NCI-H345 treated with DMSO at 0.1 percent for 48 hours (cell line): ENCODE measurements at regions not wholly inside any gene's neighbourhood (a gene's known extent, or its start where the extent isn't known, plus 50 kb on each side); places are given as distances from the start of the nearest gene placed in this dataset.
"Not testable (repeated sequence)": the region's sequence is repeated elsewhere in the genome, so short reads cannot be mapped to it uniquely, and the experiment has no call there.

Experiments
- DNase-seq: peaks from one replicate; lab custom pipeline; 2025; ENCODE audit not compliant: unreplicated experiment; lab: John Stamatoyannopoulos, UW

DNA sequence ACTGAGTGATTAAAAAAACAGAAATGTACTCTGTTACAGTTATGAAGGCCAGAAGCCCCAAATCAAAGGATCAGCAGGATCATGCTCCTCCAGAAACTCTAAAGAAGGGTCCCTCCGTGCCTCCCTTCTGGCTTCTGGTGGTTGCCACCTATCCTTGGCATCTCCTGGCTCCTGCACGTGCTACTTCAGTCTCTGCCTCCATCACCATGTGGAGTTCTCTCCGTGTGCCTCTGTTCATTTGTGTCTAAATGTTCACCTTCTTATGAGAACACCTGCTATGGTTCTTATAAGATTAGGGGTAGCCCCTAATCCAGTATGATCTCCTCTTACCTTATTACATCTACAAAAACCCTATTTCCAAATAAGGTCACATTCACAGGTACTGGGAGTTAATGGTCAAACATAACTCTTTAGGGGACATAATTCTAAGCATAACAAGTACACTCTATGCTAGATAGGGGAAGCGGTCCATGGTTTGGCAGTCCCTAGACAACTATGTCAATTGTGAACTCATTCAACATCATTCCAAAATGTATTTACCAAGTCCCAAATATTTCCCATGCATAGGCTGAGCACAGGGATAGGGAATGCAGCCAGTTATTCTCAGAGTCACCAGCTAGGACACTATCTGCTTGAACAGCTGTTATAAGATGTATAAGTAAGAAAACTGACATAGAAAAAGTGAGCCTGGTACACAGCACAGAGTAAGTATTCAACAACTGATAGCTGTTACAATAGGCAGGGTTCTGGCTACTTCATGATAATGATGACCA lies 295.5 kb upstream of the BOD1L1 start:
- no peak for DNase-seq

DNA sequence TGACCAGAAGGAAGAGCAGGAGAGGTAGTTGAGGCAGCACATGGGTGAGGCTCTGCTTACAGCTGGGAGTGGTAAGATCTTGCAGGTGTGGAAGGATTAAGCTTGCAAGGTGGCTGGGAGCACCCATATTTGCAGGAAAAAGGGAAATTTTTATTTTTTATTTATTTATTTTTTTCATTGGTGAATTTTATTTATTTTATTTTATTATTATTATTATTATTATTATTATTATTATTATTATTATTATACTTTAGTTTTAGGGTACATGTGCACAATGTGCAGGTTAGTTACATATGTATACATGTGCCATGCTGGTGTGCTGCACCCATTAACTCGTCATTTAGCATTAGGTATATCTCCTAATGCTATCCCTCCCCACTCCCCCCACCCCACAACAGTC lies 297.4 kb upstream of the BOD1L1 start:
- not testable (repeated sequence) for DNase-seq

DNA sequence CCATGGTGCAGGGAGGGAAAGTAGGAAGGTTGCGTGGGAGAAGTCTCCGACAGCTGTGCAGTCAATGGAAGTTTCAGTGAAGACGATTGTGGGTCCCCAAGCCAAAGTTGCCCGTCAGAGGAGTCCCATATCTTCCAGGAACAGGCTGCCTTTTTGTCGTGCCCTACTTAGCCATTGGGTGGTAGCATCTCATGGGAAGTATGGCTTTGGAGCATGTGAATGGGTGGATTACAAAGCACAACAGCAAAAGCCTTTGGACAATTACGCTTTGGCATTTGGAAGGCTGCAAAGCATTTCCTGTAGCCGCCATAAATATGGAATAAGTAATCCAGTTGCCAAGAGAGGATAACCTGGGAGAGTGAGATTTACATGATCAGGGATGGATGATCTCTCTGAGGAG lies 300.7 kb upstream of the BOD1L1 start:
- no peak for DNase-seq

DNA sequence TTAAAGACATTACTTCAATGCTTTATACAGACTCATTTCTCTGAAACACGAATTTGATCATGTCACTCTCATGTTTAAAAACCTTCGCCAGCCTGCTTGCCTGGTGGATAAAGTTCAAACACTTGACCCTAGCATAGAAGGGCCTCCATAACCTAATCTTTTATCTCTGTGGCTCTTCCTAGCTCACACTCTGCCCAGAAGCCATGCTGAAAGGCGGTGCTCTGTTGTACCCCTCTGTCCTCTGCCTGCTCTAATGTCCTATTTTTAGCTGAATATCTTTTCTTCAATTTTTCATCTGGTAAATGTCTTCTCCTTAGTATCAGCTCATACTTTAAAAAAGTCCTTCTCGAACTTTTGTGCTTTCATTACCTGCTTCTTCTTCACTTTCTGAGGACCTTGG lies 302.6 kb upstream of the BOD1L1 start:
- no peak for DNase-seq

DNA sequence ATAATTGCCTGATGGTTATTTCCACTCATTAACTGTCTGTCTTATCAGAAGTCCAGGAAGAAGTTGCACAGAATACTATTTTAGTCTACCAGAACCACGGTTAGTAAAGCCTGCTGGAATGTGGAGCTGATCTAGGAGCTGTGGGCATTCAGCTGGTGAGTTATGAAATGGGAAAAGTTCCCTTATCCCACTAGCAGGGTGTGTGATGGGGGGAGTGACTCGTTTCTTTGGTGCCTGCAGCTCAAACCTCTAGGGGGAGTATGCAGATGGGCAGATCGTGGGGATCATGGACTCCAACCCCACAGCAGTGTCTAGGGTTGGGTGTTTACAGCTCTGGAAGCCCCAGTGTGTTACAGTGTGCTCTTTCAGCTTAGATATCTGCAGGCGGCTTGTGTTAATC lies 305.7 kb upstream of the BOD1L1 start:
- DNase-seq, result no peak

DNA sequence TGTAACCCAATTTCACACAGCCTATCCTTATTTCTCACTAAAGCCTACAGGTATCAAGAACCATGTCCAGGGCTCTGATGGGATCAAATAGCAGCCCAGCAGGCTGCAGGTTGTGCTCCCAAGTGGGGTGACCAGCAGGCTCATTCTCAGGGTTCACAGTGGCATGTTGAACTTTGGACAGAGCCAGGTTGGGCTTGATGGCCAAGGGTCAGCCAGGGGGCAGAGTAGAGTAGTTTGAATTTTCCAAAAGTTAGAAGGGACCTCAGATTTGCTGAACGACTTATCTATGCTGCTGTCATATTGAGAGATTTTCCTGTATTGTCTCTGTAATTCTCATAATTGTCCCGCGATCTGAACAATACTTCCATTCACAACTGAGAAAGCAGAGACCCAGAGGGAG lies 310.8 kb upstream of the BOD1L1 start:
- DNase-seq, result no peak

DNA sequence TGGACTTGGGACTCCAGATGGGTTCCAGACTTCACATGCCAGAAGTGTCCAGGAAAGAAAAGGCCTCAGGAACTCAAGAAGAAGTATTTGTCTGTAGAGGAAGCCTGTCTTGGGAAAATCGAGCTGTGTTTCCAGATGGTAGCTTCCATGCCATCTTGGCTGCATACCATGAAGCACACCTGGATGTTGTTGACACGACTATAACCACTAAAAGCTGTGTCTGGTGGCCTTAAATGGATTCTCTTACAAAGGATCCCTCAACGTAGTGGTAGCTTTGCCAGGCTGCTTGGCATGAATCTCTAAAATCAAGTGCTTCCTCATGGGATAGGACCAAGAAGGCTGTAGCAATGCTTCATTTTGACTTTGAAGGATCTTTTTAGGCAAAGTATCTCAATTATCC lies 313.4 kb upstream of the BOD1L1 start:
- no peak for DNase-seq

DNA sequence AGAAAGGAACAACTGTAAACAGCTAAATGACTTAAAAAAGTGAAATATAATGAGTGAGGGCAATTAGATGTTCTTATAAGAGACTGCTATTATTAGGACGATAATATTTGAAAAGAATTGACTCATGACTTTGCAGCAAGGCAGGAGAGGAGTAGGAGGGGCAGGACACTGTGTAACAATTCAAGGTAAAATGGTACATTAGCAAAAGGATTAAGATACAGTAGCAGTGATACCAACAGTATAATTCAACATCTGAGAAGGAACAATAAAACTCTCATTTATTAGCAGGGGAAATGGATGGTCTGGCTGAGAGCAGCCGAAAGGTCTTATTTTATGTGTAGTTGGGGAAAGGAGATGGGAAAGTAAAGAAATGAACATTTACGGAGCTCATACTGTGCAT lies 315.5 kb upstream of the BOD1L1 start:
- DNase-seq, result no peak

DNA sequence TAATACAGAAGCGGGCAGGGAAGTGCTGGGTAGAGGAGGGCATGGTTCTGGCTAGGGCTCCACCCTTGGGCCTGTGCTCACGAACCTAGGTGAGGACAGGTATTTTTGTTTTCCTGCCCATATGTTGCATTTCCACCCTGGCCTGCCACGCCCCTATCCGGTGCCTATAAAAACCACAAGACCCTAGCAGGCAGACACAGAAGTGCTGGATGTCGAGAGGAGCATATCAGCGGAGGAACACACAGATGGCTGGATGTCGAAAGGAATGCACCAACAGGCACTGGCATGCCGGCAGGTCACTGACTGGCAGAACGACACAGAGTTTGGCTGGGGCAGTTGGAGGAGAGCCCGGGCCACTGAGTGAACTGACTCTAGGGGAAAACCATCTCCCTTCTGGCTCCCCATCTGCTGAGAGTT lies 316.6 kb upstream of the BOD1L1 start:
- no peak for DNase-seq

DNA sequence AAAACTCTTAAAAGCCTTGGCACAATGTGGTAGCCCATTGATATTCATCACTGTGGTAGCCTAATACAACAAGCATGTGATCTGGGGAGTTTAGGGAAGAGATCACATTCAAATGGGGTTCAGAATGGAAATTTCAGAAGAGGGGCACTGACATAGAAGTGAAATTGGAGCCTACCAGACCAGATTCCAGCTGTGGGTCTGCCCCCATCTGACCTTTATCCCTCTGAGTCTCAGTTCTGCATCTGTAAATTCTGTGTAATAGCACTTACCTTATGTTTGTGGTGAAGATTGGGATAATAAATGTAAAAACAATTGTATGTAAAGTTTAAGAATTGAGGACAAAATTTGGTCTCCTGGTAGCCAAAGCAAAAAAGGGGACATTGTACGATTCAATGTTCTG lies 320.4 kb upstream of the BOD1L1 start:
- no peak for DNase-seq

DNA sequence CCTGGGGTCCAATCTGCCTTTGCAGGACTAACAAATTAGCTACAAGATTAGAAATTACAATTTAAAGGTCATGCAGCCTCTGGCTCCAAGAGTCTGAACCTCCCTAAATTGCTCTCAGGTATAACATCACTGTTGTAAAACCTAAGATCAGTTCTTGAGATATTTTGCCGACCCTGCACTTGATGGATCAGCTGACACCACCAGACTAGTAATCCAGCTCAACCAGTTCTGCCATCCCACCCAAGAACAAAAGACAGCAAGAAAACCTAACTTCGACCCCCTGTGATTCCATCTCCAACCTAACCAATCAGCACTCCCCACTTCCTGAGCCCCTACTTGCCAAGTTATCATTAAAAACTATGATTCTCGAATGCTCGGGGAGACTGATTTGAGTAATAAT lies 323.0 kb upstream of the BOD1L1 start:
- no peak for DNase-seq

DNA sequence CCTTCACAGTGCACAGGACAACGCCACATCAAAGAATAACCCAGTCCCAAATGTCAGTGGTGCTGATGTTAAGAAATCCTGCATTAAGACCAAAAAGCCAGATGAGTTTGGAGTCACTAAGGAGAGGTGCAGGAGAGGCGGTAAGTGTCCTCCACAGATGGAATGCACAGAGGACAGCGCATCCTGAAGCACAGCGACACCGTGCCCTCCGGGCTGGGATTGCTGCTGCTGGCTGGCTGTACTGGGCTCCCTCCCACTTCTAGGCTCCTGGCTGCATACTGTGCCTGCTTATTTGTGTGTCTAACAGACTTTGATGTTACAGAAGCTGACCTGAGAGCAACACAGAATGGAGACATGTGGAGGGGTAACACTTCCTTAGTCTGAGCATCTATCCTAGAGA lies 325.6 kb upstream of the BOD1L1 start:
- DNase-seq, result no peak

DNA sequence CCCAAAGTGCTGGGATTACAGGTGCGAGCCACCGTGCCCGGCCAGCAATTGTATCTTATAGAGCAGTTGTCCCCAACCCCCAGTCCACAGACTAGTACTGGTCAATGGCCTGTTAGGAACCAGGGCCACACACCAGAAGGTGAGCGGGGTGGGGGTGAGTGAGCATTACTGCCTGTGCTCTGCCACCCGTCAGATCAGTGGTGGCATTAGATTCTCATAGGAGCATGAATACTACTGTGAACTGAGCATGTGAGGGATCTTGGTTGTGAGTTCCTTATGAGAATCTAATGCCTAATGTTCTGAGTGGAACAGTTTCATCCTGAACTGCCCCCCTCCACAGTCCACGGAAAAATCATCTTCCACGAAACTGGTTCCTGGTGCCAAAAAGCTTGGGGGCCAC lies 328.0 kb upstream of the BOD1L1 start:
- DNase-seq, result no peak

DNA sequence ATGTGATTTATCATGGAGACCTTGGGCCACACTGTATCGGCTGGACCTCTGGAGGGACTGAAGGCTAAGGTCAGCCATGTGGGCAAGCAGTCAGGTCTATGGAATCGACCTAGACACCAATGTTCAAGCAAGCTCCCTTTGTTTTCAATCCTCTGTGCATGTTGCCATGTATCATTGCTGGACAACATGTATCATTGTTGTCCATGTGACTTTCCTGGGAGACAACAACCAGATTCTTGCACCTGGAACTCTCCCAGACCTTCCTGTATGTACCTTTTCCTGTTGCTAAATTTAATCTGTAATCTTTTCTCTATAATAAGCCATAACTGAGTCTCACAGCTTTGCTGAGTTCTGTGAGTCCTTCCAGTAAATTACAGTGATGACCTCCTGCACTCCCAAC lies 329.4 kb upstream of the BOD1L1 start:
- DNase-seq, result no peak

DNA sequence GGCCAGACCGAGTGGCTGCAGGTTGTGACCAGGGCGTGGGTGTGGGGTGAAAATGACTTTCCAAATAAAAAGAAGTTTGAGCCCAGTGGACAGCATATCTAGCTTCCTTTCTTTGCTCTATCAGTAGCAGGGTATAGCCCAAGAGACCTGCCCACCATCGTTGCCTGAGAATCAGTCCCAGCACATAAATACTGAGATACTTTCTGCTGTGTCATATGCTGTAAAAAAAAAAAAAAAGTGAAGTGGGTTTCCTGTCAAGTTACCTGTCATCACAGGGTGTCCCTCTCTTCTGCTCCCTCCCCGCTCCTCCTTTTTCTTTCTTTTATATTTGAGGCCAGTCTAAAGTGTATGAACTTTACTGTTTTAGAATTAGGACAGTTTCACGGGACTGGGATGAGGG lies 330.3 kb upstream of the BOD1L1 start:
- no peak for DNase-seq

DNA sequence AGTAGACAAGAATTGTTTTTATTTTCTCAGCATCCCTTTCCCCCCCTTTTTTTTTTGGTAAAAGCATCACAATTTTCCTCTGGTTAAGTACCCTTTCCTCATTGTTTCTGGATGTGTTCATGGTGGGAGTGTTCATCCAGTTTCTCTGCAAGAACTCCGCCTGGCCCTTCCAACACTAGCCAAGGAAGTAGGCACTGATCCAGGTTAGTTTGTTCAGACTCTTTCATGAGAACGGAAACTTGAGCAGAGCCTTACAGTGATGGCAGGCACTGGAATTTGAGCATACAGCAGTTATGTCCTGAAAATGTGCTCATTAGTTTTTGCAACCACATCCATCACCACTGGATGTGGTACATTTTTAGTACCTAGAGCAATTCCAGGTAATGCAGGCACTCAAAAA lies 336.1 kb upstream of the BOD1L1 start:
- DNase-seq, result no peak

DNA sequence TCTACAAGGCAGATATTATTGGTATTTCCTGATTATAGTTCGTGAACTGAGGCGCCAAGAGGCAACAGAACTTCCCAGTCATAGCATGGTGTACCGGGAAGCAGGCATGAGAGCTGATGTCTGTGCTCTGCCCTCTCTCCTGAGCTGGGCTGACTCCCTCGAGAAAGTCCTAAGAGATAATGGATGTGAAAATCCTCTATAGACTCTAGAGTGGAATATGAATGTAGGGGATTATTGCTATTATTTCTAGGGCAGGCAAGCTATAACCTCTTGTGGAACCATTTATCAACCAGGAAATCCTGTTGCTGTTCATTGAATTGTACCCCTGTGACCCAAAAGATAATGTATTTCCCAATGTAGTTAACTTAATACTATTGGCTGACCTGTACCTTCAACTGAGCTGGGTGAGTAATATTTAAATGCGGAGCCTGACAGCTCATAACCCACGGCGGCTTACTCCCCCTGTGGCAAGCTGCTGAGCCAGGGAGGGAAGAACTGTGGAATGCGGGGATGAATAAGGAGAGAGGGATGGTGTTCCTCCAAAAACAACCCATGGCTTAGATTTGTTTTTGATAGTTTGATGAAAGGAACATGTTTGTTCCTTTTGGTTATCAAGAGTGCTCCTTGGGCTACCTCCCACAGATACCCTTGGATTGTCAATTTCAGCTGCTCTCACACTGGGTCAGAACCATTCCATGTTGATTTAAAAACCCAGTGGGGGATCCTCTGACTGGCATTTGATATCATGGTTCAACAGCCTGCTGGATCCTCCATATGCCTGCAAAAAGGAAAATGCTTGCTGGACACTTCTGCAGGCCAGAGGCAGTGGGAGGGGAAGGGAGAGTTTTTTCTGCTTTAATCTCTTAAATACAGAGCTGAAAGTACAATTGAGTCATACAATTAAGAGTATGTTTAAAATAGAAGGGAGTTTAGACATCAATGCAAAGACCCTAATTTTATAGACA lies 339.0 kb upstream of the BOD1L1 start:
- DNase-seq, result no peak

DNA sequence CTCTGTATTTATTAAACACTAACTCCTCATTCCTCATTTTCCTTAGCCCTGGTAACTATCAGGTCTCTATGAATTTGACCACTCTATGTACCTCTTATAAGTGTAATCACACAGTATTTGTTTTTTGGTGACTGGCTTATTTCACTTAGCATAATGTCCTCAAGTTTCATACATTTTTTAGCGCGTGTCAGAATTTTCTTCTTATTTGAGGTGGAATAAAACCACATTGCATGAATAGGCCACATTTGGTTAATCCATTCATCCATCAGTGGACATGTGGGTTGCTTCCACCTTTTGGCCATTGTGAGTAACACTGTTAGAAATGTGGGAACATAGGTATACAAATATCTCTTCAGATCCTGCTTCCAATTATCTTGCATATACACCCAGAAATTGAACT lies 341.2 kb upstream of the BOD1L1 start:
- DNase-seq, result no peak

DNA sequence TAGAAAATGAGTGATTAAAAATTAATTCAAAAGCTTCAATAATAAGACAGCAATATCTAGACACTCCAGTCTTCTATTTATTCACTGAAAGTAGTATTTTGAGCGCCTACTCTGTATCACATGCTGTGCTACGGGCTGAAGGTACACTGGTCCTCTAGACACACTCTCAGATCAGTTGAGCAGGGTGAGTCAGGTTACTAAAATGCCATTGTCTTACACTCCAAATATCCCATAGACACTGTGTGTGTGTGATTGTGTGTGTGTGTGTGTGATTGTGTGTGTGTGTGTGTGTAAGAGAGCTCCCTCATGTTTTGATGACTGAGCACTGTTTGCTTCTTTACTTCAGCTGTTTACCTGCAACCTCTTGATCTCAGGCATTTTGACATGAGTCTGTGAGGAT lies 342.8 kb upstream of the BOD1L1 start:
- no peak for DNase-seq

DNA sequence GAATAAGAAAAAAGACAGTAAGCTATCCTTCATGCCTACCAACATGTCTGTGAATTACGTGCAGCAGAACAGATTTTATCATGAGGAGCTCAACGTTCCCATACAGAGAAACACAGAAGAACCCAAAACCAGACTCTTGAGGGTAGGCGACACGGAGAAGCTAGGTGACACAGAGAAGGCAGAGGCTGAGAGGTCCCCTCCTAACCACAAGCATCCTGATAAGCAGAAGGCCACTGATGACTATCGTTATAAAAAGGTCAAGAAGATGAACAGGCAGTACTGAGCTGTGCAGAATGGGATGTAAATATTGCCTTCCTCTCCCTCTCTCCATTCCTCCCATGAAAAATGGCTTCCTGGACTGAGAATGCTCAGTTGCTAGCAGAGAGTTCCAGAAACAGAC lies 350.2 kb upstream of the BOD1L1 start:
- DNase-seq, result no peak

DNA sequence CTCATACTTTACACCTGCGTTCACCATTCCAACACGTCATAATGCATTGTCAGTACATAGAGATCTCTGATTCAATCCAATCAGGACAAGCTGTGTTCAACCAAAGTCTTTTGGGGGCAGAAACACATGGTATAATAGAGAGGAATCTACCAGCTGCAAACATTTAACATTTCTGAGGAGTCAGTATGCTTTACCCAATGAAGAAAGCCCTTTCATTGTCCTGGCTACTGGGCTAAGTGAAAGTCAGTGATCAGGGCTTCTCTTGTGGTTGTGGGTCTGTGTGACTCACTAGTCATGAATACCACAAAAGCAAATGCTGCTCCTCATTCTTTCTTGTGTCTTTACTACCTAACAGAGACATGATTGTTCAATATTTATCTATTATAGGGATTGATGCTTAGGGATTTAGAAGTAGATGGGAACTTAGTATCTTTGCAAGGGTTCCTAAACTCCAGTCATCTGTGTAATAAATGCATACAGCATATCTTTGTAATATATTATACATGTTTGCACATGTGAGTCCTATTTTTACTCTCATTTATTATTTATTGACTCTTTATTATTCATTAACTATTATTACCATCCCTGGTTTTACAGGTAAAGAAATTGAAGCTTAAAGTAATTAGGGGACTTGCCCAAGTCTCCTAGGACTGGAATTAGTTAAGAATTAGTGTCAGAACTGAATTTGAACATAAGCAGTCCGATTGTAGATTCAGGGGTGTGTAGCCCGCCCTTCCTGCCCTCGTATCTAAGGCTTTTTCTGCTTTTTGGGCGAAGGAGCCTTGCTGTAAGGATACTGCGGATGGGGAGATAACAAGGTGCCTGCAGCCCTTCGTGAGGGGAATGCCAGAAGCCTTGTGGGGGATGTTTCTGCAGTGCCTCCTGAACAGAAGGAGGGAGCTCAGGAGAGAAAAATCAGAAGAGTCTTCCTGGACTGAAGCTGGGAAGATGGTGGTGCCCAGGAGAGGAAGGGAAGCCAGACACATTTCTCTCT lies 353.1 kb upstream of the BOD1L1 start:
- DNase-seq, result no peak
